GF-D8 (cell line): ENCODE measurements at regions not wholly inside any gene's neighbourhood (a gene's known extent, or its start where the extent isn't known, plus 50 kb on each side); places are given as distances from the start of the nearest gene placed in this dataset.
"Not testable (repeated sequence)": the region's sequence is repeated elsewhere in the genome, so short reads cannot be mapped to it uniquely, and the experiment has no call there.

Experiments
- DNase-seq: peaks from one replicate; lab custom pipeline; 2025; lab: John Stamatoyannopoulos, UW

DNA sequence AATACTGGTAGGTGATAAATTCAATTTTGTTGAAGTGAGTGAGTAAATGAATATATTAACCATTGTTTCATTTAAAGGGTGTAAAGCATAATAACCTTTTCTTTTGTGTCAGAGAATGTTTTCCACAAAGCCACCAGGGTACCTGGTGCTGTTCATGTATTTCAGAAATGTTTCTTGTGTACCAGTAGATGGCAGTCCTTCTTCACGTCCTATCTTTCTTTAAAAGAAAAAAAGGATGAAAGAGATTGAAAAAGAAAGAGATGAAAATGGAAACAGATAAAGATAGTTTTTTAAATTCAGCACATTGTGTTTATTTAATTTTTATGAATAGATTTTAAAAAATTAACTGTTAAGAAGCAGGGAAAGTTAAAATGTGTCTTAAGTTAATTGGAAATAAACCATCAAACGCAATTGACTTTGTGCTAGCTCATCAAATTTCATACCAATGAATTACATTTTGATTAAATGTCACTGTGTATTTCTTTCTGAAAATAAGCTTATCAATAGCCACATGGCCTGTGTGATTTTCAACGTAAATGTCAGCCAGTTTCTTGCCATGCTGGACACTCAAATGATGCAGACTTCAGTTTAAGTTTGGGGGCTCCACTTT is 65.5 kb upstream of the CHORDC1 start:
- no peak for DNase-seq

DNA sequence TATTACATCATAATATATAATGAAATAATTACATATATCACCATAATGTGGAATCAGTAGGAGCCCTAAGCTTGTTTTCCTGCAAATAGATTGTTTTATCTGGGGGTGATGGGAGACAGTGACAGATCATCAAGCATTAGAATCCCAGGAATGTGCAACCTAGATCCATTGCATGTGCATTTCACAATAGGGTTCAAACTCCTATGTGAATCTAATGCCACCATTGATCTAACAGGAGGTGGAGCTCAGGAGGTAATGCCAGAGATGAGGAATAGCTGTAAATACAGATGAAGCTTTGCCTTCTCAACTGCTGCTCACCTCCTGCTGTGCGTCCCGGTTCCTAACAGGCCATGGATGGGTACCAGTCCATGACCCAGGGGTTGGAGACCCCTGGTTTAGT is 63.8 kb upstream of the CHORDC1 start:
- no peak for DNase-seq

DNA sequence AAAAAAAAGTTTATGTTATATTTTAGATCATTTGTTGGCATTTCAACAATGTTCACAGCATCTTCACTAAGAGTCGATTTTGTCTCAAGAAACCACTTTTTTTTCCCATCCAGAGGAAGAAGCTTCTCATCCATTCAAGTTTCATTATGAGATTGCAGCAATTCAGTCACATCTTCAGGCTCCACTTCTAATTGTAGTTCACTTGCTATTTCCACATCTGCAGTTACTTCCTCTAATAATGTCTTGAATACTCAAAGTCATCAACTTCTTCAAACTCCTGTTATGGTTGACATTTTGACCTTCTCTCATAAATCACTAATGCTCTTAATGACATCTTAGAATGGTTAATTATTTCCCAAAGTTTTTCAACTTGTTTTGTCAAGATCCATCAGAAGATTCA is 61.3 kb upstream of the CHORDC1 start:
- DNase-seq, result peak; percentile 26

DNA sequence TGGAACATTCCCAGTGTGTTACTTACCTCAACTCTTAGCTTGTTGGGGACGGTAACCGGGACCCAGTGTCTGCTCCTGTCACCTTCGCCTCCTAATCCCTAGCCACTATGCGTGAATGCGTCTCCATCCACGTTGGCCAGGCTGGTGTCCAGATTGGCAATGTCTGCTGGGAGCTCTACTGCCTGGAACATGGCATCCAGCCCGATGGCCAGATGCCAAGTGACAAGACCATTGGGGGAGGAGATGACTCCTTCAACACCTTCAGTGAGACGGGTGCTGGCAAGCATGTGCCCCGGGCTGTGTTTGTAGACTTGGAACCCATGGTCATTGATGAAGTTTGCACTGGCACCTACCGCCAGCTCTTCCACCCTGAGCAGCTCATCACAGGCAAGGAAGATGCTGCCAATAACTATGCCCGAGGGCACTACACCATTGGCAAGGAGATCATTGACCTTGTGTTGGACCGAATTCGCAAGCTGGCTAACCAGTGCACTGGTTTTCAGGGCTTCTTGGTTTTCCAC is 59.8 kb upstream of the CHORDC1 start:
- DNase-seq, result not testable (repeated sequence)

DNA sequence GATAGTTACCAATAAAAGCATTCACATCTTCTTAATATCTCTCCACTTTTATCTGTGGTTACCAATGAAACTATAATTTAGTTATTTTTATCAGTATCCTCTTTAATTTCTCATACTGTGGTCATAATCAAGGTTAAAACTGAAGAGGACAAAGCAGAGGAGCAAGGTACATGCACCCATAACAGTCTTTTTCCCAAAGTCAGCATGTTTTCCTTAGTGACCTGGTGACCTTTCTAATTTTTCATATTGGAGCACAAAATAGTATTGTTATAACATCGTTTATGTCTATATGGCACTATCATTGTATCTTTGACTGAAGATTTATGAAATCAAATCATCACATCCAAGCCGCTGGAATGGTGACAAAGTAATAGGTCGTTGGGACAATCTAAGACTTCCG is 51.5 kb upstream of the CHORDC1 start:
- DNase-seq, result no peak
